Nephron progenitor cell (in vitro differentiated cells): ENCODE measurements at regions not wholly inside any gene's neighbourhood (a gene's known extent, or its start where the extent isn't known, plus 50 kb on each side); places are given as distances from the start of the nearest gene placed in this dataset.

Experiments used
- DNase-seq: peaks from one replicate; pipeline ENCODE4 v3.0.0; 2021
- H3K27ac Mint-ChIP-seq: 2 replicates; pipeline ENCODE4 v1.8.0; 2021; ENCODE audit warnings: mild to moderate bottlenecking, moderate library complexity, mixed read lengths
- H3K27me3 Mint-ChIP-seq: 2 replicates; pipeline ENCODE4 v1.8.0; 2021; ENCODE audit warnings: mild to moderate bottlenecking, low read depth, mixed read lengths; ENCODE audit not compliant: poor library complexity
- H3K36me3 Mint-ChIP-seq: 2 replicates; pipeline ENCODE4 v1.8.0; 2021; ENCODE audit warnings: low read depth, mixed read lengths
- H3K4me1 Mint-ChIP-seq: 2 replicates; pipeline ENCODE4 v1.8.0; 2021; ENCODE audit warnings: mixed read lengths
- H3K4me3 Mint-ChIP-seq: 2 replicates; pipeline ENCODE4 v1.8.0; 2021; ENCODE audit warnings: mild to moderate bottlenecking, moderate library complexity, mixed read lengths
- H3K9me3 Mint-ChIP-seq: 2 replicates; pipeline ENCODE4 v1.8.0; 2021; ENCODE audit warnings: mild to moderate bottlenecking, moderate library complexity, mixed read lengths
- TF ChIP-seq, protein P1 (sequence below): fragments of 200-600 bp; sonication (generic); IDR thresholded peaks from 2 replicates; pipeline ENCODE4 v1.5.0; 2021; ENCODE audit warnings: antibody characterized with exemption

- Mint-ChIP-seq H3K9me3 (peaks cover 3% of the 10 kb centered on the region), H3K27me3 (no peaks in the 10 kb centered on the region), H3K4me3 (no peak overlapping the region), H3K36me3 (no peaks in the 10 kb centered on the region), H3K27ac (no peak overlapping the region), H3K4me1 (no peaks in the 10 kb centered on the region)
- DNase-seq = no peak
- TF ChIP-seq, protein P1, sequence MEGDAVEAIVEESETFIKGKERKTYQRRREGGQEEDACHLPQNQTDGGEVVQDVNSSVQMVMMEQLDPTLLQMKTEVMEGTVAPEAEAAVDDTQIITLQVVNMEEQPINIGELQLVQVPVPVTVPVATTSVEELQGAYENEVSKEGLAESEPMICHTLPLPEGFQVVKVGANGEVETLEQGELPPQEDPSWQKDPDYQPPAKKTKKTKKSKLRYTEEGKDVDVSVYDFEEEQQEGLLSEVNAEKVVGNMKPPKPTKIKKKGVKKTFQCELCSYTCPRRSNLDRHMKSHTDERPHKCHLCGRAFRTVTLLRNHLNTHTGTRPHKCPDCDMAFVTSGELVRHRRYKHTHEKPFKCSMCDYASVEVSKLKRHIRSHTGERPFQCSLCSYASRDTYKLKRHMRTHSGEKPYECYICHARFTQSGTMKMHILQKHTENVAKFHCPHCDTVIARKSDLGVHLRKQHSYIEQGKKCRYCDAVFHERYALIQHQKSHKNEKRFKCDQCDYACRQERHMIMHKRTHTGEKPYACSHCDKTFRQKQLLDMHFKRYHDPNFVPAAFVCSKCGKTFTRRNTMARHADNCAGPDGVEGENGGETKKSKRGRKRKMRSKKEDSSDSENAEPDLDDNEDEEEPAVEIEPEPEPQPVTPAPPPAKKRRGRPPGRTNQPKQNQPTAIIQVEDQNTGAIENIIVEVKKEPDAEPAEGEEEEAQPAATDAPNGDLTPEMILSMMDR = no peak
These were observed 855.6 kb downstream of the TSN start for GRCh38 chr2:122610948-122611609.

DNA sequence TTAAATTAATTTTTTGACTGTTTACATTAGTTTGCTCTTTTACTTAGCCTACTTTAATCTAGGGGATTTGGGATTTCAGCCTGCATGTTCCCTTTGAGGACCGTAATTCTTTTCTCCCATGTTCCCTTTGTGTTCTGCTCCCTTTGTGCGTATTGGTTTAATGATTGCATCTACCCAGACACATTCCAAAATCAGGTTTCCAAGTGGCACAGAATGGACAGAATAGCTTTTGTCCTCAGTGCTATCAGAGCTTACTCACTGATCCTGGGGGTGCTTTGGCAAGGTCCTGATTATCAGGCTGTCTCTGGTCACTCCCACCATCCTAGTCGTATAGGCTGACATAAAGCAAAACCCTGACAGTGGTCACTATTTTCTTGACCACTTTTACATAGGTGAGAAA is 867.5 kb downstream of the TSN start:
- peaks cover 23% of the 10 kb centered on the region for H3K9me3 Mint-ChIP-seq
- no peak overlapping the region for H3K27ac Mint-ChIP-seq
- no peak for DNase-seq
- no peaks in the 10 kb centered on the region for H3K4me1 Mint-ChIP-seq
- TF ChIP-seq, protein P1 = no peak
- no peaks in the 10 kb centered on the region for H3K36me3 Mint-ChIP-seq
- H3K27me3 Mint-ChIP-seq = no peaks in the 10 kb centered on the region
- no peak overlapping the region for H3K4me3 Mint-ChIP-seq

- no peaks in the 10 kb centered on the region for H3K36me3 Mint-ChIP-seq
- DNase-seq = no peak
- no peaks in the 10 kb centered on the region for H3K9me3 Mint-ChIP-seq
These were observed 871.9 kb downstream of the TSN start for GRCh38 chr2:122627388-122627787.

GRCh38 chr2:122634256-122634655 is 878.8 kb downstream of the TSN start:
- TF ChIP-seq, protein P1 = no peak
- peaks cover 5% of the 10 kb centered on the region for H3K27me3 Mint-ChIP-seq
- H3K9me3 Mint-ChIP-seq = no peaks in the 10 kb centered on the region
- H3K36me3 Mint-ChIP-seq = no peaks in the 10 kb centered on the region
- H3K4me1 Mint-ChIP-seq = peaks cover 15% of the 10 kb centered on the region
- no peak for DNase-seq
- no peak overlapping the region for H3K4me3 Mint-ChIP-seq
- no peak overlapping the region for H3K27ac Mint-ChIP-seq

More at GRCh38 chr2:122627388-122627787, 871.9 kb downstream of the TSN start:
- Mint-ChIP-seq H3K4me1 (no peaks in the 10 kb centered on the region), H3K4me3 (no peak overlapping the region), H3K27ac (peak overlapping the region; percentile 12), H3K27me3 (no peaks in the 10 kb centered on the region)
- TF ChIP-seq, protein P1 = no peak

DNA sequence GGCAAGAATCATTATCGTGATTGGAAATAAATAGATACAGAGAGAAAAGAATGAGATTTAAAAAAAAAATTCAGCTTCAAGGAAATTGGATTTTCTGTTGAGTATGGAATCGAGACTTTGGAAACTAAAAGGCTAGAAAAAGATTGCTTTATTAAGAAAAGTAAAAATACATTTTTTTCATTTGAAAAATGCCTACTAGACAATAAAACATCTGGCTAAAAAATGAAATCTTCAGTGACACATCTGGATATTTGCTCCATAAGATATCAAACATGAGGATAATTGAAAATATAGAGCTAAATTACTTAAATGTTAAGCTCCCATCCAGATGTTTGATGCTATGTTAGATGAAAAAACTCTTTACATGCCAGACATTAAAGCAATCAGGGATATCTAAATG is 879.5 kb downstream of the TSN start:
- Mint-ChIP-seq H3K9me3 (no peaks in the 10 kb centered on the region), H3K4me1 (peaks cover 20% of the 10 kb centered on the region), H3K27me3 (peaks cover 5% of the 10 kb centered on the region), H3K27ac (no peak overlapping the region), H3K4me3 (no peak overlapping the region), H3K36me3 (no peaks in the 10 kb centered on the region)
- no peak for DNase-seq
- TF ChIP-seq, protein P1 = no peak

DNA sequence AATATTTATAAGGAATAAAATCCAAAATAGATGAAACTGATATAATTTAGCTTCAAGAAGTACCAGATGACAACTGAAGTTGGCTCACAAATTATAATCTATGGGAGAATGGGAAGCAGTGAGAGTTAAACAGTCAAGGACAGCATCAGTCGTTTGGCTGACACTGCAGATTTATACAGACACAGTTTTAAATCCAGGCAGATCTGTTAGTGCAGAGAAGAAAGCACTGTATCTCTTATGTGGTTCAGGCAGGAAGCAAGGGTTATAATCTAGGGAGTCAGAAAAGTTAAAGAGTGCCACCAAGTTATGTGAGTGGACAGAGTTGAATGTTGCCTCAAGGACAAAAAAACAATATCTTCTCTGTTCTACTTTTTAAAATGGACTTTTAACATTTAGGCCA is 880.2 kb downstream of the TSN start:
- Mint-ChIP-seq H3K9me3 (no peaks in the 10 kb centered on the region), H3K4me1 (peaks cover 20% of the 10 kb centered on the region), H3K27ac (no peak overlapping the region), H3K27me3 (peaks cover 5% of the 10 kb centered on the region), H3K4me3 (no peak overlapping the region), H3K36me3 (no peaks in the 10 kb centered on the region)
- no peak for DNase-seq
- TF ChIP-seq, protein P1 = no peak
